ENCODE measurements at regions not wholly inside any gene's neighbourhood (a gene's known extent, or its start where the extent isn't known, plus 50 kb on each side); places are given as distances from the start of the nearest gene placed in this dataset.

GRCh38 chr3:22492342-22492741, 710.8 kb upstream of the UBE2E2 start:
- TF ChIP-seq CTCF (IDR thresholded peaks at IDR 0.05) (no peak), POLR2A (IDR thresholded peaks at IDR 0.05) (no peak)

Measured in stomach (tissue), 4 donors.